DOHH2 (cell line): ENCODE measurements at regions not wholly inside any gene's neighbourhood (a gene's known extent, or its start where the extent isn't known, plus 50 kb on each side); places are given as distances from the start of the nearest gene placed in this dataset.

Experiments
- EZH2phosphoT487 ChIP-seq: fragments of 200-600 bp; sonication (generic); IDR thresholded peaks from 2 replicates; pipeline ENCODE4 v1.6.1; 2017; ENCODE audit warnings: borderline replicate concordance, mild to moderate bottlenecking, antibody characterized with exemption, low read length, moderate library complexity, mixed read lengths
- TF ChIP-seq, protein P1 (sequence below): fragments of 200-600 bp; sonication (generic); IDR thresholded peaks from one replicate; pipeline ENCODE4 v1.5.1; 2014; ENCODE audit warnings: antibody characterized with exemption, mild to moderate bottlenecking, low read depth, low read length; ENCODE audit not compliant: poor library complexity, severe bottlenecking

GRCh38 chr7:22639396-22639795, 87.6 kb upstream of the IL6 start:
- TF ChIP-seq, protein P1, sequence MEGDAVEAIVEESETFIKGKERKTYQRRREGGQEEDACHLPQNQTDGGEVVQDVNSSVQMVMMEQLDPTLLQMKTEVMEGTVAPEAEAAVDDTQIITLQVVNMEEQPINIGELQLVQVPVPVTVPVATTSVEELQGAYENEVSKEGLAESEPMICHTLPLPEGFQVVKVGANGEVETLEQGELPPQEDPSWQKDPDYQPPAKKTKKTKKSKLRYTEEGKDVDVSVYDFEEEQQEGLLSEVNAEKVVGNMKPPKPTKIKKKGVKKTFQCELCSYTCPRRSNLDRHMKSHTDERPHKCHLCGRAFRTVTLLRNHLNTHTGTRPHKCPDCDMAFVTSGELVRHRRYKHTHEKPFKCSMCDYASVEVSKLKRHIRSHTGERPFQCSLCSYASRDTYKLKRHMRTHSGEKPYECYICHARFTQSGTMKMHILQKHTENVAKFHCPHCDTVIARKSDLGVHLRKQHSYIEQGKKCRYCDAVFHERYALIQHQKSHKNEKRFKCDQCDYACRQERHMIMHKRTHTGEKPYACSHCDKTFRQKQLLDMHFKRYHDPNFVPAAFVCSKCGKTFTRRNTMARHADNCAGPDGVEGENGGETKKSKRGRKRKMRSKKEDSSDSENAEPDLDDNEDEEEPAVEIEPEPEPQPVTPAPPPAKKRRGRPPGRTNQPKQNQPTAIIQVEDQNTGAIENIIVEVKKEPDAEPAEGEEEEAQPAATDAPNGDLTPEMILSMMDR: no peak
- no peak for TF ChIP-seq EZH2phosphoT487
